NCI-H2081 treated with DMSO at 0.1 percent for 48 hours (cell line): ENCODE measurements at regions not wholly inside any gene's neighbourhood (a gene's known extent, or its start where the extent isn't known, plus 50 kb on each side); places are given as distances from the start of the nearest gene placed in this dataset.

Experiments
- DNase-seq: peaks from one replicate; lab custom pipeline; 2025; lab: John Stamatoyannopoulos, UW

DNA sequence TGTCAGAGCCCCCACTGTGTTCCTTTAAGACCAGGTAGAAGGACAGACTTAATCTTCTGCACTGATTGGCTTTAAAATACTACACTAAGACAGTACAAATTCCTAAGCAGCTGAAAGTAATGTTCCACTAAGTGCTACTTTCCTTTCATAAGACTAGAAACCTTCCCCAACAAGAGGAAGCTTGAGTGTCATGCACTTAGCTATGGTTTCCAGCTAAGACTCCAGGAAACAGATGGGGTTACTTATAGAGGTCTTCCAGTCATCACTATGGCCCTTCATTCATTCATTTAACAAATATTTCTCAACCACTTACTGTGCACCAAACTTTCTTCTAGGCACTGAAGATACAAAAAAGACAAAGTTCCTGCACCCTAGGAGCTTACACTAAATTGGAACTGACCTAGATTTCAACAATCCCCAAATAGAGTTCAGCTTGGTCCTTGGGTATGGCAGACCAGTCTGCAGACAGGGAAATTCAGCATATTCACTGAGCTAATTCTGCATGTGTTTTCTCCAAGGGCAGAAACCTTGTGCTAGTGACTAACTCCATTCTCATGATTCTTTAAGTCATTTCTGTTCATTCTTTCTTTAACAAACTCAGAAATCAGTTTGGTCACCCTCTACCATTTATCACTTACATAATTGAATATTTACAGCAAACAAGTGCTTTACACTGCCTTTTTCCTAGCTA lies 178.4 kb upstream of the MTNR1B start:
- DNase-seq: no peak

GRCh38 chr11:92791886-92792285 lies 177.6 kb upstream of the MTNR1B start:
- no peak for DNase-seq

DNA sequence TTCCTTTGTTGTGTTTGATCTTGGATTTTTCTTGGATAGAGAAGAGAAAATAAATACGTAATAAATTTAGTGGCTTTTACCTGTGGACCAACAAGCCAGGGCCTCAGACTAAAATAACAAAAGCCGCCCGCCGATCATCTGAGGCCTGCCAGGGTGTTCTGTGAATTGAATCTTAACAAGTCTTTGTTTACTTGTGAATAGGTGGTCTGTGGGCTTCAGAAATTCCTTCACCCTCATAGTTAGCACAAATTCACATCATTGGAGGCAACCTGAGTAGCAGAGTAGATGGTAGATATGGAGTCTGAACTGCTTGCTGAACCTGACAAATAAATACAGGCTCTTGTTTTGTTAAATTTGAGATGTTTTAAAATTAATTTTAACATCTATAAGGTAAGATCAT lies 176.3 kb upstream of the MTNR1B start:
- no peak for DNase-seq

GRCh38 chr11:92794783-92795182 lies 174.7 kb upstream of the MTNR1B start:
- DNase-seq: no peak

DNA sequence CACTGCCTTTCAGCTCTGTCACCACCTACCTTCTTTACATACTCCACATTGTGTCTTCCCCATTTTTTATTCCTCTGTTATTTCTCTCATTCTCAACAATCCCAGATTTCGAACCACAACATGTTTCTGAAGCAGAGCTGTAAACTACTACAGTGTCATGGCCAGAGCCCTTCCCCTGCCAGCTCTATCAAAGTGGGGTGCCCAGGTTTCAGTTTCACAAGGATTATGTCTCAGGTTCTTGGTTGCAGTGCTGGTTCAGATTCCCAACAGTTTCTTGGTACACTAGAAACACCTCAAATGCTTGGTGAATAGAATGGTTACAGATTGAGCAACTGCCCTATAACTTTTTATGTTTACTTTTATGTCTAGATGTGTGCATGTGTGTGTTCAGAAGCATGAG lies 172.7 kb upstream of the MTNR1B start:
- no peak for DNase-seq

DNA sequence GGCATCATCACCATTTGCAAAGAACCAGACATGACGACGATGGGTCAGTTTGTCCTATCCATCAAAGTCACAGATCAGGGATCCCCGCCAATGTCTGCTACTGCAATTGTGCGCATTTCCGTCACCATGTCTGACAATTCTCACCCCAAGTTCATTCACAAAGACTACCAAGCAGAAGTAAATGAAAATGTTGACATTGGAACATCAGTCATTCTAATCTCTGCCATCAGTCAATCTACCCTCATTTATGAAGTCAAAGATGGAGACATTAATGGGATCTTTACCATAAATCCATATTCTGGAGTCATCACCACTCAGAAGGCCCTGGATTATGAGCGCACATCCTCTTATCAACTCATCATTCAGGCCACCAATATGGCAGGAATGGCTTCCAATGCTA lies 171.6 kb upstream of the MTNR1B start:
- DNase-seq: no peak

- DNase-seq: no peak
These were observed 167.8 kb upstream of the MTNR1B start for GRCh38 chr11:92801685-92802084.

- no peak for DNase-seq
These were observed 166.8 kb upstream of the MTNR1B start for GRCh38 chr11:92802644-92803043.

DNA sequence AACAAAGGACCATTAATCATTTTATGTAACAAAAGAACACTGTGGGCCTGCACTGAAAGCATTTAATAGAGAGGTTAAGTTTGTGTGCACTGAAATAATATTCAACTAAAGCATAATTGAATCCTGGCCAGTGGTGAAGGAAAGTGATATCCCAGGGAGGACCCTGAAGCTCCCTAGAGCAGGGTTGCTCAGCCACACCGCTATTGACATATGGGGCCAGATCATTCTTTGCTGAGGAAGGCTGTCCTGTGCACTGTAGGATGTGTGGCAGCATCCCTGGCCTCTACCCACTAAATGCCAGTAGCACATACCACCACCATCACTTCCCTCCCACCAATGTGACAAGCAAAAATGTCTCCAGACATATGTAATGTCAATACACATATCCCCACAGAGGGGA lies 166.1 kb upstream of the MTNR1B start:
- DNase-seq: no peak

DNA sequence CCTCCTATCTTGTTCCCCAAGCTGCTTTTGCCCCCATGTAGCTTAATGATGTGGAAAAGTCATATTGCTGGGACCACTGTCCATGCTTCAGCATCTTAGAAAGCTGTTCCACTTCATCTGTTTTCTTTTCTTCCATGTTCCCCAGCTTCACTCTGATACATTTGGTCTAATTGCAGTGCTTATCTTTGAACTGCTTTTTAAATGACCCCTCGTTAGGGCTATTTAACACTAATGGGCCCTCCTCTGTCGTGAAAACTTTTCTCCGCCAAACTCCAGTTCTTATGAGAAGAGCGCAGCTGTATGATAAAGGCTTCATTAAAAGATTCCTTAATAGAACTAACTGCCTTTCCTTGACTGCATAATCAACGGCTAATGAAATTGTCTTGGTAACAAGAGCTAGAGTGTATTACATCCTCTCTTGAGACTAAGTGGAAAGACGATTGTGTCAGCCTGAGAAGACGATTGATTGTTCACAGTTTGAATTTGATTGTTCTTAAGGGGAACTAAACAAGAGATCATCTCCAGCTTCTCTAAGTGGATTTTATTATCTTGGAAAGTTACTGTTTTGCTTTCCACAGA lies 165.0 kb upstream of the MTNR1B start:
- DNase-seq: no peak

DNA sequence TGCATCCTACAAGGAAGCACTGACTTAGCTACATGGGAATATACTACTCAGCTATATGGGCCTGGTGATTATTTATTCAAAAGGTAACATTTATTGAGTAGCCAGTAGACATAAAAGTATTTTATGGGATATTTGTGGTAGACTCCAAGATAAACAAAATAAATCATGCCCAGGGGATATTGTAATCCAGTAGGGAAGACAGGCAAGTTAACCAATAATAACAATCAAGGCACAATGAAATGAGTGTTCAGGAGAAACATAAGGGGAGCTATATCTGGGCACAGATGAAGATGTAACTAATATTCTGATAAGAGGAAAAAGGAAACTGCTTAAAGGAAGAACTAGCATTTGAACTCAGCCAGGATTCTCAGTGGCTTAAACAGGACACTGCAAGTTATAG lies 161.4 kb upstream of the MTNR1B start:
- DNase-seq: no peak

DNA sequence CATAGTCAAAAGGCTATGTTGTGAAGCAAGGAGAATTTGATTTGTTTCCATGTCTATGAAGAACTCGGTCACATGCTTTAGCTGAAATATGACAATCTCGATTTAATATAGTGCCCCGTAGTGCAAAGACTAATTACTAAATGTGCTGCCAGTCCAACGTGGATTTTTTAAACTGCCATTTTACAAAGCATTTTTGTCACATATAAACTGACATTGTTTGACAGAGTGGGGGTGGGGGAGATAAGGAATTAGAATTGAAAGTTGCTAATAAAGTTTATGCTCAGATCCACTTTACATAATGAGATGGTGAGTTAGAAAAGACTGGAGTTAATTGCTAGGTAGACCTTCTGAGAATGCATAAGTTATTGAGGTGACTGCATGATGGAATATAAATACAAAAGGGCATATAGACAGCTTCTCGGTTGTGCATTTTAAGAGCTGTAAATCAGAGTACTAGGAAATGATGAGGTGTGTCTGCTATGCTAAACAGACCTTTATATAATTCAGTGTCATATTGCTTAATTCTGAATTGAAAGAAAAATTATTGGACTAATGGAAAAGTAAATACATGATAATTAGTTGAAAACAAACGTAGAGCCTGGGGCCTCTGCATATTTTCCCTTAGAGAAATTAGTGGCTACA lies 158.9 kb upstream of the MTNR1B start:
- DNase-seq: no peak

GRCh38 chr11:92811341-92811740 lies 158.1 kb upstream of the MTNR1B start:
- DNase-seq: no peak

- DNase-seq: no peak
These were observed 156.6 kb upstream of the MTNR1B start for GRCh38 chr11:92812841-92813240.

GRCh38 chr11:92819830-92820229 lies 149.6 kb upstream of the MTNR1B start:
- DNase-seq: no peak

DNA sequence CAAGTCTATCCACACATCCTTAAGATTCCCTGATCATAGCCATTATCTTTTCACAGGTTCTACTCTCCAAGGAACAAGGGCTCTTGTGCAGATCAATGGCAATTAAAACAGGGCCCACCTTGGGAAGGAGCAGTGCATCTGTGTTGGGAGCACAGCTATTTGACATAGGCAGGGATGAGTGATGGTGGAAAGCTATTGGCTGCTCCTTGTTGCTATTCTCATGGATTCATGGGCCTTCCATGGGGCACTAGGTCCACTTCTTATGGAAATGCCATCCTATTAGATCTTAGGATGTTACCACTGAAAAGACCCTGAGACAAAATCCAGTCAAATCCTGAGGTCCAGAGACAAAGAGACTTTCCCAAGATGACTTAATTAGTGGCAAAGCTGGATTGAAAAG lies 148.6 kb upstream of the MTNR1B start:
- DNase-seq: no peak

- DNase-seq: no peak
These were observed 147.0 kb upstream of the MTNR1B start for GRCh38 chr11:92822410-92822809.

DNA sequence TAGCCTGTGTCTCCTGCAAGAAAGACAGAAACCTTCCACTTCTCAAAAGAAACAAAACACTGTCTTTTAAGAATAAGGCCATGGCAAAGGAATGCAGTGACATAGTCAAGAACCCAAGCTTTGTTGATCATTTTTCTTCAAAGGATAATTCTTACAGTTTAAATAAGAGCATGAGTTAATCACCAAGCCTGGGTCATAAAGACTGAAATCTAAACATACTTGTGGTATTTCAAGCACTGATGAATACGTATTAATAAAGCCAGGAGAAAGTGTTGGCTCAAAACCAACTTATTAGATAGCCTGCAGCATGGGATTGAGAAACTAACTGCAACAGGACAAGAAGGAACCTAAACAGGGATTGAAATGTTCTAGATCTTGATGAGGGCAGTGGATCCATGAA lies 143.3 kb upstream of the MTNR1B start:
- no peak for DNase-seq

- no peak for DNase-seq
These were observed 142.8 kb upstream of the MTNR1B start for GRCh38 chr11:92826603-92827002.

GRCh38 chr11:92827132-92827531 lies 142.3 kb upstream of the MTNR1B start:
- no peak for DNase-seq

- no peak for DNase-seq
These were observed 140.9 kb upstream of the MTNR1B start for GRCh38 chr11:92828556-92828955.

DNA sequence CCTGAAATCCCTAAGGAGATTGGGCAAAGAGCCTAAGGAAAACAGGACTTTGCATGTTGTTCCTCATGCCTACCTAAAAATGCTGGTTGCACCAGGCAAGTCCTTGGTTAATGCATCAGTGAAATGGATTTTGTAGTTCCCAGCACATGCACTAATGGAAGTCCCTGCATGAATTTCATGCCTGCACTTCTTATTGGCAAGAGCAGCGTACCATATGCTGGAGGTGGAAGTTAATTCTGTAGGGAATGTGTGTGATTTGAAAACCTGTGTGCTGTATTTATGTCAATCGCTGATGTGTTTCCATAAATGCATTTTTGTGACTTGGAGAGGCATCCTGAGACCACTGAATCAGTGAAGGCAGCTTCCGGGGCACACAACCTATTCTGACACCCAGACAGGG lies 140.3 kb upstream of the MTNR1B start:
- DNase-seq: no peak

- no peak for DNase-seq
These were observed 139.8 kb upstream of the MTNR1B start for GRCh38 chr11:92829671-92830070.
